GM23338 (cell line): ENCODE measurements at regions not wholly inside any gene's neighbourhood (a gene's known extent, or its start where the extent isn't known, plus 50 kb on each side); places are given as distances from the start of the nearest gene placed in this dataset.

Experiments used
- ATAC-seq: fragments of 200-7000 bp; cut with Tn5 transposase; 3 replicates; pipeline ENCODE4 v1.9.1; 2020
- DNase-seq: peaks from one replicate; pipeline ENCODE4 v3.0.0-alpha.2; 2015; ENCODE audit warnings: low spot score
- H2AFZ ChIP-seq: fragments of 200-600 bp; sonication (generic); 2 replicates; pipeline ENCODE4 v1.8.0; 2016; ENCODE audit warnings: antibody characterized with exemption, mild to moderate bottlenecking, moderate library complexity
- H3F3A ChIP-seq: fragments of 200-600 bp; sonication (generic); replicated peaks from 2 replicates; pipeline ENCODE4 v1.8.0; 2017; ENCODE audit warnings: antibody characterized with exemption, mixed run types, low read depth
- H3K27ac ChIP-seq: fragments of 200-600 bp; sonication (generic); 2 replicates; pipeline ENCODE4 v1.6.1; 2016; ENCODE audit warnings: low read depth
- H3K27me3 ChIP-seq: fragments of 200-600 bp; sonication (generic); 2 replicates; pipeline ENCODE4 v1.8.0; 2016; ENCODE audit warnings: mild to moderate bottlenecking, mixed run types, moderate library complexity; ENCODE audit not compliant: insufficient read depth
- H3K36me3 ChIP-seq: fragments of 200-600 bp; sonication (generic); 2 replicates; pipeline ENCODE4 v1.8.0; 2016; ENCODE audit warnings: mild to moderate bottlenecking; ENCODE audit not compliant: insufficient read depth
- H3K4me1 ChIP-seq: fragments of 200-600 bp; sonication (generic); 2 replicates; pipeline ENCODE4 v1.8.0; 2016; ENCODE audit warnings: mild to moderate bottlenecking, moderate library complexity; ENCODE audit not compliant: insufficient read depth
- H3K4me2 ChIP-seq: fragments of 200-600 bp; sonication (generic); 2 replicates; pipeline ENCODE4 v1.7.1; 2017; ENCODE audit warnings: mixed run types
- H3K4me3 ChIP-seq: fragments of 200-600 bp; sonication (generic); 2 replicates; pipeline ENCODE4 v1.6.1; 2016; ENCODE audit warnings: mixed run types
- H3K79me2 ChIP-seq: fragments of 200-600 bp; sonication (generic); replicated peaks from 2 replicates; pipeline ENCODE4 v1.8.0; 2017; ENCODE audit warnings: mild to moderate bottlenecking; ENCODE audit not compliant: insufficient read depth
- H3K9me2 ChIP-seq: fragments of 200-600 bp; sonication (generic); 2 replicates; pipeline ENCODE4 v1.8.0; 2017; ENCODE audit not compliant: insufficient read depth
- H4K20me1 ChIP-seq: fragments of 200-600 bp; sonication (generic); replicated peaks from 2 replicates; pipeline ENCODE4 v1.8.0; 2017; ENCODE audit warnings: mild to moderate bottlenecking; ENCODE audit not compliant: insufficient read depth
- H3K27ac Mint-ChIP-seq: 2 replicates; pipeline ENCODE4 v1.8.0; 2020; ENCODE audit warnings: inconsistent platforms, mild to moderate bottlenecking, moderate library complexity, mixed read lengths
- H3K27me3 Mint-ChIP-seq: 3 replicates; pipeline ENCODE4 v1.8.0; 2022; ENCODE audit warnings: low read depth, mild to moderate bottlenecking, moderate library complexity, mixed read lengths, inconsistent platforms; ENCODE audit not compliant: insufficient read depth, poor library complexity
- H3K36me3 Mint-ChIP-seq: 3 replicates; pipeline ENCODE4 v1.8.0; 2021; ENCODE audit warnings: low read depth, mild to moderate bottlenecking, inconsistent platforms, moderate library complexity, mixed read lengths
- H3K4me1 Mint-ChIP-seq: 3 replicates; pipeline ENCODE4 v1.8.0; 2020; ENCODE audit warnings: mild to moderate bottlenecking, inconsistent platforms, mixed read lengths
- H3K4me3 Mint-ChIP-seq: 3 replicates; pipeline ENCODE4 v1.8.0; 2021; ENCODE audit warnings: moderate library complexity, mild to moderate bottlenecking, inconsistent platforms, mixed read lengths
- H3K9me3 Mint-ChIP-seq: 3 replicates; pipeline ENCODE4 v1.8.0; 2020; ENCODE audit warnings: moderate library complexity, mild to moderate bottlenecking, inconsistent platforms, mixed read lengths
- CREB1 ChIP-seq: fragments of 250-450 bp; sonication (Bioruptor Pico); IDR thresholded peaks from 2 replicates; pipeline ENCODE4 v1.5.0; 2020; ENCODE audit warnings: low read depth, mild to moderate bottlenecking, moderate library complexity
- EZH2 ChIP-seq: fragments of 200-600 bp; sonication (generic); IDR thresholded peaks from one replicate; pipeline ENCODE4 v1.8.0; 2017; ENCODE audit warnings: antibody characterized with exemption, mild to moderate bottlenecking, low read depth; ENCODE audit not compliant: unreplicated experiment
- EZH2phosphoT487 ChIP-seq: fragments of 200-600 bp; sonication (generic); IDR thresholded peaks from one replicate; pipeline ENCODE4 v1.8.1; 2018; ENCODE audit warnings: antibody characterized with exemption; ENCODE audit not compliant: unreplicated experiment
- NANOG ChIP-seq: IDR thresholded peaks from 2 replicates; pipeline ENCODE4 v1.6.1; 2016; ENCODE audit warnings: antibody characterized with exemption, borderline replicate concordance
- POLR2AphosphoS5 ChIP-seq: IDR thresholded peaks from 2 replicates; pipeline ENCODE4 v1.6.1; 2016; ENCODE audit warnings: antibody characterized with exemption, low read depth
- STAT1 ChIP-seq: IDR thresholded peaks from one replicate; pipeline ENCODE4 v1.6.1; 2016; ENCODE audit warnings: antibody characterized with exemption; ENCODE audit not compliant: unreplicated experiment
- ZNF114 ChIP-seq: fragments of 250-450 bp; sonication (Bioruptor Pico); IDR thresholded peaks from 2 replicates; pipeline ENCODE4 v1.5.0; 2020; ENCODE audit warnings: mild to moderate bottlenecking, moderate library complexity
- ZNF331 ChIP-seq: fragments of 250-450 bp; sonication (Bioruptor Pico); IDR thresholded peaks from 2 replicates; pipeline ENCODE4 v1.5.0; 2020; ENCODE audit warnings: low read depth, mild to moderate bottlenecking, moderate library complexity
- TF ChIP-seq, protein P1 (sequence below): IDR thresholded peaks from one replicate; pipeline ENCODE4 v1.6.1; 2018; ENCODE audit warnings: antibody characterized with exemption; ENCODE audit not compliant: unreplicated experiment
- TF ChIP-seq, protein P2 (sequence below): IDR thresholded peaks from 2 replicates; pipeline ENCODE4 v1.6.1; 2016; ENCODE audit warnings: antibody characterized with exemption
- TF ChIP-seq, protein P3 (sequence below), 2 experiments: fragments of 200-600 bp in 1 of 2; sonication (generic) in 1 of 2; conservative IDR thresholded peaks; 2 replicates each; pipeline versions ENCODE4 v1.5.1 to v1.6.1; 2016 to 2017; ENCODE audit warnings: antibody characterized with exemption in 2 of 2, low read depth in 2 of 2, mild to moderate bottlenecking in 2 of 2, moderate library complexity in 1 of 2
- TF ChIP-seq, protein P4 (sequence below): fragments of 250-450 bp; sonication (Bioruptor Pico); IDR thresholded peaks from 2 replicates; pipeline ENCODE4 v1.5.0; 2020; ENCODE audit warnings: mild to moderate bottlenecking, moderate library complexity

DNA sequence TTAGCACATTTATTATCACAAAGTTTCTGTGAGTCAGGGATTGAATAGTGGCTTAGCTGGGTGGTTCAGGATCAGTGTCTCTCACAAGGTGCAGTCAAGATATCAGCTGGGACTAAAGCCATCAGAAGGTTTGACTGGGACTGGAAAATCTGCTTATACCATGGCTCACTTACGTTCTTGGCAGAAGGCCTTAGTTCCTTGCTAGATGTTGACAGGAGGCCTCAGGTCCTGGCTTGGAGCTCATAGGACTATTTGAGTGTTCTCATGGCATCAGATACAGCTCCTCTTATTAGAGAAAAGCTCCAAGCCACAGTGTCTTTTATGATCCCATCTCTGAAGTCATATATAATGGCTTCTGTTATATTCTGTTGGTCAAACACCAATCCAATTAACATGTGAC is 127.3 kb downstream of the SLC6A15 start:
- H3K4me2 ChIP-seq = no peak overlapping the region
- DNase-seq = no peak
- H3K4me1 ChIP-seq = no peaks in the 10 kb centered on the region
- no peaks in the 10 kb centered on the region for H3K27me3 ChIP-seq
- Mint-ChIP-seq H3K4me1 (no peaks in the 10 kb centered on the region), H3K27ac (no peak overlapping the region), H3K36me3 (no peaks in the 10 kb centered on the region), H3K27me3 (no peaks in the 10 kb centered on the region), H3K9me3 (no peaks in the 10 kb centered on the region), H3K4me3 (no peak overlapping the region)
- H3K36me3 ChIP-seq = no peaks in the 10 kb centered on the region
- no peaks in the 10 kb centered on the region for H3K9me2 ChIP-seq
- H4K20me1 ChIP-seq = no peaks in the 10 kb centered on the region
- H3K4me3 ChIP-seq = no peak overlapping the region
- no peak overlapping the region for H2AFZ ChIP-seq
- H3K79me2 ChIP-seq = no peaks in the 10 kb centered on the region
- no peak for ATAC-seq
- no peak overlapping the region for H3K27ac ChIP-seq
- TF ChIP-seq NANOG (no peak), EZH2 (no peak), POLR2AphosphoS5 (no peak), ZNF114 (CRISPR knock-in tag) (no peak), ZNF331 (no peak), STAT1 (no peak), EZH2phosphoT487 (no peak), CREB1 (CRISPR knock-in tag) (no peak)
- TF ChIP-seq, protein P1, sequence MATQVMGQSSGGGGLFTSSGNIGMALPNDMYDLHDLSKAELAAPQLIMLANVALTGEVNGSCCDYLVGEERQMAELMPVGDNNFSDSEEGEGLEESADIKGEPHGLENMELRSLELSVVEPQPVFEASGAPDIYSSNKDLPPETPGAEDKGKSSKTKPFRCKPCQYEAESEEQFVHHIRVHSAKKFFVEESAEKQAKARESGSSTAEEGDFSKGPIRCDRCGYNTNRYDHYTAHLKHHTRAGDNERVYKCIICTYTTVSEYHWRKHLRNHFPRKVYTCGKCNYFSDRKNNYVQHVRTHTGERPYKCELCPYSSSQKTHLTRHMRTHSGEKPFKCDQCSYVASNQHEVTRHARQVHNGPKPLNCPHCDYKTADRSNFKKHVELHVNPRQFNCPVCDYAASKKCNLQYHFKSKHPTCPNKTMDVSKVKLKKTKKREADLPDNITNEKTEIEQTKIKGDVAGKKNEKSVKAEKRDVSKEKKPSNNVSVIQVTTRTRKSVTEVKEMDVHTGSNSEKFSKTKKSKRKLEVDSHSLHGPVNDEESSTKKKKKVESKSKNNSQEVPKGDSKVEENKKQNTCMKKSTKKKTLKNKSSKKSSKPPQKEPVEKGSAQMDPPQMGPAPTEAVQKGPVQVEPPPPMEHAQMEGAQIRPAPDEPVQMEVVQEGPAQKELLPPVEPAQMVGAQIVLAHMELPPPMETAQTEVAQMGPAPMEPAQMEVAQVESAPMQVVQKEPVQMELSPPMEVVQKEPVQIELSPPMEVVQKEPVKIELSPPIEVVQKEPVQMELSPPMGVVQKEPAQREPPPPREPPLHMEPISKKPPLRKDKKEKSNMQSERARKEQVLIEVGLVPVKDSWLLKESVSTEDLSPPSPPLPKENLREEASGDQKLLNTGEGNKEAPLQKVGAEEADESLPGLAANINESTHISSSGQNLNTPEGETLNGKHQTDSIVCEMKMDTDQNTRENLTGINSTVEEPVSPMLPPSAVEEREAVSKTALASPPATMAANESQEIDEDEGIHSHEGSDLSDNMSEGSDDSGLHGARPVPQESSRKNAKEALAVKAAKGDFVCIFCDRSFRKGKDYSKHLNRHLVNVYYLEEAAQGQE = no peak
- TF ChIP-seq, protein P2, sequence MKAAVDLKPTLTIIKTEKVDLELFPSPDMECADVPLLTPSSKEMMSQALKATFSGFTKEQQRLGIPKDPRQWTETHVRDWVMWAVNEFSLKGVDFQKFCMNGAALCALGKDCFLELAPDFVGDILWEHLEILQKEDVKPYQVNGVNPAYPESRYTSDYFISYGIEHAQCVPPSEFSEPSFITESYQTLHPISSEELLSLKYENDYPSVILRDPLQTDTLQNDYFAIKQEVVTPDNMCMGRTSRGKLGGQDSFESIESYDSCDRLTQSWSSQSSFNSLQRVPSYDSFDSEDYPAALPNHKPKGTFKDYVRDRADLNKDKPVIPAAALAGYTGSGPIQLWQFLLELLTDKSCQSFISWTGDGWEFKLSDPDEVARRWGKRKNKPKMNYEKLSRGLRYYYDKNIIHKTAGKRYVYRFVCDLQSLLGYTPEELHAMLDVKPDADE = no peak
- TF ChIP-seq, protein P3, sequence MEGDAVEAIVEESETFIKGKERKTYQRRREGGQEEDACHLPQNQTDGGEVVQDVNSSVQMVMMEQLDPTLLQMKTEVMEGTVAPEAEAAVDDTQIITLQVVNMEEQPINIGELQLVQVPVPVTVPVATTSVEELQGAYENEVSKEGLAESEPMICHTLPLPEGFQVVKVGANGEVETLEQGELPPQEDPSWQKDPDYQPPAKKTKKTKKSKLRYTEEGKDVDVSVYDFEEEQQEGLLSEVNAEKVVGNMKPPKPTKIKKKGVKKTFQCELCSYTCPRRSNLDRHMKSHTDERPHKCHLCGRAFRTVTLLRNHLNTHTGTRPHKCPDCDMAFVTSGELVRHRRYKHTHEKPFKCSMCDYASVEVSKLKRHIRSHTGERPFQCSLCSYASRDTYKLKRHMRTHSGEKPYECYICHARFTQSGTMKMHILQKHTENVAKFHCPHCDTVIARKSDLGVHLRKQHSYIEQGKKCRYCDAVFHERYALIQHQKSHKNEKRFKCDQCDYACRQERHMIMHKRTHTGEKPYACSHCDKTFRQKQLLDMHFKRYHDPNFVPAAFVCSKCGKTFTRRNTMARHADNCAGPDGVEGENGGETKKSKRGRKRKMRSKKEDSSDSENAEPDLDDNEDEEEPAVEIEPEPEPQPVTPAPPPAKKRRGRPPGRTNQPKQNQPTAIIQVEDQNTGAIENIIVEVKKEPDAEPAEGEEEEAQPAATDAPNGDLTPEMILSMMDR (conservative IDR thresholded peaks at IDR 0.05; ENCODE audit: low read depth in 2 of 2) = no peak
- TF ChIP-seq, protein P4, sequence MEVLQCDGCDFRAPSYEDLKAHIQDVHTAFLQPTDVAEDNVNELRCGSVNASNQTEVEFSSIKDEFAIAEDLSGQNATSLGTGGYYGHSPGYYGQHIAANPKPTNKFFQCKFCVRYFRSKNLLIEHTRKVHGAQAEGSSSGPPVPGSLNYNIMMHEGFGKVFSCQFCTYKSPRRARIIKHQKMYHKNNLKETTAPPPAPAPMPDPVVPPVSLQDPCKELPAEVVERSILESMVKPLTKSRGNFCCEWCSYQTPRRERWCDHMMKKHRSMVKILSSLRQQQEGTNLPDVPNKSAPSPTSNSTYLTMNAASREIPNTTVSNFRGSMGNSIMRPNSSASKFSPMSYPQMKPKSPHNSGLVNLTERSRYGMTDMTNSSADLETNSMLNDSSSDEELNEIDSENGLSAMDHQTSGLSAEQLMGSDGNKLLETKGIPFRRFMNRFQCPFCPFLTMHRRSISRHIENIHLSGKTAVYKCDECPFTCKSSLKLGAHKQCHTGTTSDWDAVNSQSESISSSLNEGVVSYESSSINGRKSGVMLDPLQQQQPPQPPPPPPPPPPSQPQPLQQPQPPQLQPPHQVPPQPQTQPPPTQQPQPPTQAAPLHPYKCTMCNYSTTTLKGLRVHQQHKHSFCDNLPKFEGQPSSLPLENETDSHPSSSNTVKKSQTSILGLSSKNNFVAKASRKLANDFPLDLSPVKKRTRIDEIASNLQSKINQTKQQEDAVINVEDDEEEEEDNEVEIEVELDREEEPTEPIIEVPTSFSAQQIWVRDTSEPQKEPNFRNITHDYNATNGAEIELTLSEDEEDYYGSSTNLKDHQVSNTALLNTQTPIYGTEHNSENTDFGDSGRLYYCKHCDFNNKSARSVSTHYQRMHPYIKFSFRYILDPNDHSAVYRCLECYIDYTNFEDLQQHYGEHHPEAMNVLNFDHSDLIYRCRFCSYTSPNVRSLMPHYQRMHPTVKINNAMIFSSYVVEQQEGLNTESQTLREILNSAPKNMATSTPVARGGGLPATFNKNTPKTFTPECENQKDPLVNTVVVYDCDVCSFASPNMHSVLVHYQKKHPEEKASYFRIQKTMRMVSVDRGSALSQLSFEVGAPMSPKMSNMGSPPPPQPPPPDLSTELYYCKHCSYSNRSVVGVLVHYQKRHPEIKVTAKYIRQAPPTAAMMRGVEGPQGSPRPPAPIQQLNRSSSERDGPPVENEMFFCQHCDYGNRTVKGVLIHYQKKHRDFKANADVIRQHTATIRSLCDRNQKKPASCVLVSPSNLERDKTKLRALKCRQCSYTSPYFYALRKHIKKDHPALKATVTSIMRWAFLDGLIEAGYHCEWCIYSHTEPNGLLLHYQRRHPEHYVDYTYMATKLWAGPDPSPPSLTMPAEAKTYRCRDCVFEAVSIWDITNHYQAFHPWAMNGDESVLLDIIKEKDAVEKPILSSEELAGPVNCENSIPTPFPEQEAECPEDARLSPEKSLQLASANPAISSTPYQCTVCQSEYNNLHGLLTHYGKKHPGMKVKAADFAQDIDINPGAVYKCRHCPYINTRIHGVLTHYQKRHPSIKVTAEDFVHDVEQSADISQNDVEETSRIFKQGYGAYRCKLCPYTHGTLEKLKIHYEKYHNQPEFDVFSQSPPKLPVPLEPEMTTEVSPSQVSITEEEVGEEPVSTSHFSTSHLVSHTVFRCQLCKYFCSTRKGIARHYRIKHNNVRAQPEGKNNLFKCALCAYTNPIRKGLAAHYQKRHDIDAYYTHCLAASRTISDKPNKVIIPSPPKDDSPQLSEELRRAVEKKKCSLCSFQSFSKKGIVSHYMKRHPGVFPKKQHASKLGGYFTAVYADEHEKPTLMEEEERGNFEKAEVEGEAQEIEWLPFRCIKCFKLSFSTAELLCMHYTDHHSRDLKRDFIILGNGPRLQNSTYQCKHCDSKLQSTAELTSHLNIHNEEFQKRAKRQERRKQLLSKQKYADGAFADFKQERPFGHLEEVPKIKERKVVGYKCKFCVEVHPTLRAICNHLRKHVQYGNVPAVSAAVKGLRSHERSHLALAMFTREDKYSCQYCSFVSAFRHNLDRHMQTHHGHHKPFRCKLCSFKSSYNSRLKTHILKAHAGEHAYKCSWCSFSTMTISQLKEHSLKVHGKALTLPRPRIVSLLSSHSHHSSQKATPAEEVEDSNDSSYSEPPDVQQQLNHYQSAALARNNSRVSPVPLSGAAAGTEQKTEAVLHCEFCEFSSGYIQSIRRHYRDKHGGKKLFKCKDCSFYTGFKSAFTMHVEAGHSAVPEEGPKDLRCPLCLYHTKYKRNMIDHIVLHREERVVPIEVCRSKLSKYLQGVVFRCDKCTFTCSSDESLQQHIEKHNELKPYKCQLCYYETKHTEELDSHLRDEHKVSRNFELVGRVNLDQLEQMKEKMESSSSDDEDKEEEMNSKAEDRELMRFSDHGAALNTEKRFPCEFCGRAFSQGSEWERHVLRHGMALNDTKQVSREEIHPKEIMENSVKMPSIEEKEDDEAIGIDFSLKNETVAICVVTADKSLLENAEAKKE (CRISPR knock-in tag) = no peak
- H3F3A ChIP-seq = no peaks in the 10 kb centered on the region
